HG02798 (cell line): ENCODE measurements at regions not wholly inside any gene's neighbourhood (a gene's known extent, or its start where the extent isn't known, plus 50 kb on each side); places are given as distances from the start of the nearest gene placed in this dataset.

ENCODE experiments used
- ATAC-seq: cut with Tn5 transposase; IDR thresholded peaks from one replicate; pipeline ENCODE4 v1.9.1; 2021; ENCODE audit warnings: mild to moderate bottlenecking; ENCODE audit not compliant: unreplicated experiment, poor library complexity

DNA sequence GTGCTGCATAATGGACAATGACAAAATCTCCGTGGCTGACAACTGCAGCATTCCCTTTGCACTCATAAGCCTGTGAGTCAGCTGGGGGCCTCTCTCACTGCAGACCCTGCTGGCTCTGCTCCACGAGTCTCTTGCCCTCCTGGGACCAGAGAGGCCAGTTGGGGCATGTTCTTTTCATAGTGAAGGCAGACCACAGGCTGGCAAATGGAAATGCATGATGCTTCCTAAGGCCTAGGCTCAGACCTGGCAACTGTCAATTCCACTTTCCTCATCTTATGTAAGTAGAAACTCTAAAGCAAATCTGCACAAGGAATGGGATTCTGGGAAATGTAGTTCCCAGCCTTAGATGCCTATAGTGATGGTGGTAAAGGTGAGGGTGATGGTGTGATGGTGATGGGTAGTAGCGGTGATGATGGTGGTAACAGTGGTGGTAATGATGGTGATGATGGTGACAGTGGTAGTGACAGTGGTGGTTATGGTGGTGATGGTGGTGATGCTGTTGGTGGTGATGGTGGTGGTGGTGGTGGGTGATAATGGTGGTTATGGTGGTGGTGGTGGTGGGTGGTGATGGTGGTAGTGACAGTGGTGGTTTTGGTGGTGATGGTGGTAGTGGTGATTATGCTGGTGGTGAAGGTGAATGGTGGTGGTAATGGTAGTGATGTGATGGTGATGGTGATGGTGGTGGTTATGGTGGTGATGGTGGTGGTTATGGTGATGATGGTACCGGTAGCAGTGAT, 185.8 kb upstream of the ARL4C start:
- no peak for ATAC-seq

DNA sequence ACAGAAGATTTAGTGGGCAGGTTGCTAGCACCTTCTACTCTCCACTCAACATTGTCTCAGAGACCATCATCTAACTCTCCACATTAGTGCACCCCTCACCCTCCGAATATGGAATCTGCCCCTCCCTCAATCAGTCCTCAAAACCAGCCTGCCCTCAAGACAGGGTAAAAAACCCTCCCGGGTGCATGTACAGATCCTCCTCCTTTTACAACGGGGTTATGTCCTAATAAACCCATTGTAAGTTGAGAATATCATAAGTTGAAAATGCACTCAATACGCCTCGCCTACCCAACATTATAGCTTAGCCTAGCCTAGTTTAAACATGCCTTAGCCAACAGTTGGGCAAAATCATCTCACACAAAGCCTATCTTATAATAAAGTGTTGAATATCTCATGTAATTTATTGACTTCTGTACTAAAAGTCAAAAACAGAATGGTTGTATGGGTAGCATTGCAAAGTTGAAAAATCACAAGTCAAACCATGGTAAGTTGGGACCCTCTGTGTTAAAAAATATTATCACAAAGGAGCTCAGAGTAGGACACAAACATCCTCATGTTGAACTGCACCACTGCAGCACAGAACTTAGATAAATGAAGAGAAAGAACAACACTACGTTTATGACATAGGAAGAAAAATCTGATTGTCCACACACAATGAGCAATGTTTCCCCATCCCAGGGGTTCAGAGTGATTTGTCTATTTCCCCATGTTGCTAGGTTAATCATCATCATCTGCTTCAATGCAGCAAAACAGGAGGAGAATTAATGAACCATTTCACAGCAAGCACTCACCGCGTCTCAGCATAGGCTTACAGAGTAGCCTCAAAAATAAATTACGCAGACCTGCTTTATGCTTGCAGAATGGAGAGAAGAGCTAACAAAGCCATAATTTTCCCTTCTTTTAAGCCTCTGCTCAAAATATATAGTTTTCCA, 184.1 kb upstream of the ARL4C start:
- ATAC-seq, result no peak

DNA sequence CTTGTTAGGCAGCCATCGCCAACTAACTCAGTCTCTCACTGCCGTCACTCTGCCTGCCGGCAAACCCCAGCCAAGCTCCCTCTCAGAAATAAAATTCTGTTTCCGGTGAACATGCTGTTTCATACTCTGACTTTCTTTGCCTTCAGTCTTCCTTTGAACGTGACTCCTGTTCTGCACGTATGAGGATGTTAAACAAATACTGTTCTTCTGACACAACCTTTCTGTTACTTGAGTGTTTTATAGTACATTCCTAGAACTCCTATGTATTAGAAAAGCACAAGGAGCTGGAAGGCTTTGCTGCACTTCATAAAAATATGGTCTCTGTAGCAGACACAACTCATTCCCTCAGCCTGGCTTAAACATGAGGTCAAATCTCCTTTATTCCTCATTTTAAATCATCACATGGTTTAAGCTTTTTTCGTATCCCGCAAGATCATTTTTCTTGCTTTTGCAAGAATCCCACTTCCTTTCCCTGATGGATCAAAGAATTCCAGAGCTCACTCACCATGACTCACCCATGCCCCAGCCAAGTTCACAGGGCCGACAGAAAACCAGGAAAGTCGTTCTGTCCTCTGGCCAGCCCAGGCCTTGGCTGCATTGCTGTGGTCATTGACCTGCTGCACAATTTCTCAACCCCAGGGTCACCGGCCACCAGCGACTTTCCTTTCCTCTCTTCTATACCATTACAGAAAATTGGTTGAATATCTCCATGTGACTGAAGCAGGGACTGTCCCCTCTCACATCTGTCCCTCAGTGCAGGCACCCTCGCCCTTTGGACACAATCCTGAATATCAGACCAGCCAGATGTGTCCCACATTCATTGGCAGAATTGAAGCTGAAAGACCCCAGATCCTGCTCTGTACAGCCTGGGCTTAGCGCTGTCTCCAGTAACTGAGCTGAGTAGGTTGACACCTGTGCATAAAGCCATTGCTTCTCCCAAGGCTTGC, 183.1 kb upstream of the ARL4C start:
- no peak for ATAC-seq

DNA sequence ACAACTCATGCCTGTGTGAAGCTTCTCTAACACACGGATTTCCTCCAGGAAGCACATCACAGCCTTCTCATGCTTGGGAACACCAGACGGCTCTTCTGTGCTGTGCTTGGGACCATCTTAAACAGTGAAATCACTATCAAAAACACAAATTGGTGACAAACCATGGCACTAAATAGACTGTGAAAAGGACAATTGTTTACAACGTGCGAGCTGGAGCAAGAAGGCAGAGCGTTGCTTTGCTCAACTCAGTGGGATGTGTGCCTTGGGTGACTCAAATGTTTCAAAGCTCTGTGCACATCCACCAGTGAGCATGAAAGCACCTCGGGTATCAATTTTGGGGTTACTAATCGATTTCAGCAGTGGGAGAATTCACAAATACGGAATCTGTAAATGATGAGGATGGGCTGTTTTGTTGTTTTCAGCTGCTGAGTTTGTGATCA, 182.4 kb upstream of the ARL4C start:
- no peak for ATAC-seq

DNA sequence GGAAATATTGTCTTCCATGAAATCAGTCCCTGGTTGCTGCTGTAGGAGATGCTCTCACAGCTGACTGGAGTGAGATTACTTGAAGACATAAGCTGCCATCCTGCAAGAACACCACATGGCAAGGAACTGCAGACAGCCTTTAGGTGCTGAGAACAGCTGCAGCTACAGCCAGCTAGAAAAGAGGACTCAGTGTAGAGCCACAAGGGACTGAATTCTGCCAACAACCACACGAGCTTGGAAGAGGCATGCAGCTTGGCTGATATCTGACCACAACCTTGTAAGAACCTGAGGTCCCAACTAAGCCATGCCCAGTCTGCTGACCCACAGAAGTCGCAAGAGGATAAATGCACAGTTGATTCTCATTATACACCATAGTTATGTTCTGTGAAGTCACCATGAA, 181.8 kb upstream of the ARL4C start:
- no peak for ATAC-seq

DNA sequence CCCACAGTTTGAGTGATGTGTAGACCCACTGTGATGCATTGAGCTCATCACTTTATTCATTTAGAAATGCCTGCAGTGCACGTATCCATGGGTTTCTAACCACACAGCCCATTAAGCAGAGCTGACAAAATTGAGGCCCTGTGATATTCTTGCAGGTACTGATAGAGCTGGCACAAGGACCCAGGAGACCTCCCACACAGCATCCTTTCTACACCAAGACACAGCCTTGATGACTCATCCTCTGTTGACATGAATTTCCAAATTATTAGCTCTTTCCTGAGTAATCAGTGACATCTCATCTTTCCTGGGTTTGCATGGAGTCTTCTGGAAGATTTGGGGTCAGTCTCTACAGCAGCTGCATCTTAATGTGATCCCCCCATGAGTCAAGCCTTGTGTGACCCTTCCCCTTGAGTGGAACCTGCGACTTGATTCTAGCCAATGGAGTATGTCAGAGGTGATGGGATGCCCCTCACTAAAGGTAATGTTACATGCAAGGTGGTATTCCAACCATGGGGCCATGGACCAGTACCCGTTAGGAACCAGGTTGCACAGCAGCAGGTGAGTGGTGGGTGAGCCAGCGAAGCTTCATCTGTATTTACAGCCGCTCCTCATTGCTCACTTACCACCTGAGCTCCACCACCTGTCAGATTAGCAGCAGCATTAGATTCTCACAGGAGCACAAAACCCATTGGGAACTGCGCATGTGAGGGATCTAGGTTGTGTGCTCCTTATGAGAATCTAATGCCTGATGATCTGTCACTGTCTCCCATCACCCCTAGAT, 181.1 kb upstream of the ARL4C start:
- no peak for ATAC-seq

DNA sequence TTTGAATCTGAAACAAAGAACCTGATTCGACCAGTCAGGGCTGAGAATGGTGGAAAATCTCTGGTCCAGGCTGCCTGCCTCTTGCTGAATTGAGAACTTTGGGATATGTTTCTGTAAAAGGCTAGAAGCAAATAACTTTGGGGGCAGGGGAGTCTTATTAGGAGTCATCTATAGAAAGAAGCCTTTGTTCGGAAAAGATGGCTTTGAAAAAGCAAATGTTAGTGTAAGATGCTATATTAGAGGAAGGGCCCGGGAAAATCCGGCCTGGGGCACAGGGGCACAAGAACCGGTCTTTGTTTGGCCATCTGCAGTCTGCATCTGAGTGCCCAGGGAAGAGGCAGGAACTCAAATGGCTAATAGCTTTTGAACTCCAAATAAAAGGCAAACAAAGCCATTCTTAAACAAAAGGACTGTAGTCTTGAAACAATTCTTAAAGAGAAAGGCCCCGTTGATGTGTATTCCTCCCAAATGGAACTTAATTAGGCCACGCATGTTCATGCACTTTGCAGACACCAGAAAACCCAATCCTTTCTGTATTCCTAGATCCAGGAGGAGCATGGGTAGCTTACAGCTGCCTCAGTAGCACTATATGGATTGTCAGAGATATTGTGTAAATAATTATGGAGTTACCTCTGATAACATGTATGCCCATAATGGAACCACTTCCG, 180.0 kb upstream of the ARL4C start:
- no peak for ATAC-seq

DNA sequence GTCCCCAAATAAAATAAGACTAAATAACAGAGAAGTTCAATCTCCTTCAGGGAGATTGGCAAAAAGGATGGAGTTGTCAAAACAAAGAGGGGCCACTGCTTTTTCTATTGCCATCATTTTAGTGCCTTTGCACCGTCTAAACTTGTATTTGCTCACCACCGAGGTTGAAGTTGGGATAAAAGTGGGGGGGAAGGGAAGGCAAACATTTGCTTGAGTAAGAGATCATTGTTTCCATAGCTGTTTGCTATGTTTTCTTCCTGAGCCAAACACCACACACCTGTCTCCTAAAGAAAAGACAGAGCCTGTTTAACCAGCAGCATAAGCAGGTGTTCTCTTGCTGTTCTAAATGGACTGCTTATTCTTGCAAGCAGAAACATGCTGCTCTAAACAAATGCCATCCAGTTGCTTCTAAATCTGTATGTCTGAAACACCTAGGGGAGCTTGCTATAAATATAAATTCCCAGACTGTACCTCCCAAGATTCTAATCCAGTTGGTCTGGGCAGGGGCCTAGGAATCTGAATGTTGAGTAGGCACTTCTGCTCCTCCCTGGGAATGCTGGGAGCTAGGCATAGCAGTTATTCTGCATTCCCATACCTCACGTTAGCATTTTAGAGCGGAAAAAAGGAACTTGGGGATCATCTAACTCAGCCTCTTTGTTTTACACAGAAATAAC, 179.4 kb upstream of the ARL4C start:
- no peak for ATAC-seq

DNA sequence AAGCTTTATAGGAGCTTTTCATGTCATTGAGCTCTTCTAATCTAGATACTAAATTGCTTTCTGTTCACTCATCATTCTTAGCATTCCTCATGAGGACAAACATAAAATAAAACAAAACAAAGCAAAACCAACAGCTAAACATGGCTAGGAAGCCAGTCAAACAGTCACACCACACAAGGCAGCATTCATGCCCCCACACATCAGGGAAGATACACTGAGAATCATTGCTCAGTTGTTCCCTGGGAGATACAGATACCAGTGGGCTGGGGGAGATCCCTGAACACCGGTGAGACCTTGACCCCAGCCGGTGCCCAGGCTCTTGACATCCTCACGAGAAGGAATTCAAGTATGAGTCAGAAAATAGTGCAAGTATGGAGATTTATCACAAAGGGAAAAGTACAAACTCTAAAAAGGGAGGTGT, 177.9 kb upstream of the ARL4C start:
- ATAC-seq, result no peak

DNA sequence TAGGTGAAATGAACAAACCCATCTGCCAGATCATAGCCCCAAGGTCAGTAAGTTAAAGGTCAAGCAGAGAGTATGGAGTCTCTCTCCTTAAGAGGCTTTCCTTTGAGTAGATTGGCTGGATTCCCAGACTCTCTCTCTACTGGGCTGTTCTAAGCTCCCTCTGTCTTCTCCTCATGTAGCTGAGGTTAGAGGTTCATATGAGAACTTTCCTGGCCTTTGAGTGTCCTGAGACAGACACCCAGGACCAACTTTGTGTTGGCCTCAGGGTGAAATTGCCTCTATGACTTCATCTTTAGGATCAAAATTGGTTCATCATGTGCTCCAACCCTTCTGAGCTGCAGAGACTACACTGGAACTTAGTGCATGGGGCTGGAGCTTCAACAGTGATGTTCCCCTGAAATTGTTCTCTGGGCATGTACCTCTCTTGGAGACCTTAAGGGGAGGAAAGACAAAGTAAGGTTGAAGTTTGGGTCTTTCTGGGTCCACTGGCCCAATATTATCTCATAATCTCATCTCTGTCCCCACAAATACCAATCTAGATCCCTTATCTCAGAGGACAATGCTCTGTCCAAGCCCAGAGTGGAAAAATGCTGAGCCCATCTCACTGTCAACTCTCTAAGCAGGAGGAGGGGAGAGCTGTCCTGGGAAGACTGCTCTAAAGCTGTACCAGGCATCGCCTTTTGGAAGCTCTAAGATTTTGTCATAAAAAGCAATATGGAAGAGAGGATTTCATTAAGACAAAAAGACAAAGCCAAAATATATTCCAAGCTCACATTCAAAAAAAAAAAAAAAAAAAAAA, 177.3 kb upstream of the ARL4C start:
- ATAC-seq, result no peak

DNA sequence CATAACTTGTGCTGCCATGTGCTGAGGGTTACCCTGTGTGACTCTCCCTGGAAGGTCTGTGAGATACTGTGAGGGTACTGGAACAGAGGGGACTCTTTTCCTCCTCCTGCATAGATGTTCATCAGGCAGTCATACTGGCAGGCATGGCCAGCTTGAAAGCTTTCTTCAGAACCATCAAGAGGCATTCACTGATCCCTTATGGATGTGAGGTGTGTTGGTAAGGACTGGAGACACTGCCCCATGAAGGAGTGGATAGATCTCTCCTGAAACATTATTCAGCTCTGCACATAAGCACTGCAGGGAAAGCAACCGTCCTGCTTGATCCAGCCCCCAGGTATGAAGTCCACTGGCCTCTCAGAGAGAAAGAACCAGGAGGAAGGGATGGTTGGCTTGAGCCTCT, 176.6 kb upstream of the ARL4C start:
- no peak for ATAC-seq

DNA sequence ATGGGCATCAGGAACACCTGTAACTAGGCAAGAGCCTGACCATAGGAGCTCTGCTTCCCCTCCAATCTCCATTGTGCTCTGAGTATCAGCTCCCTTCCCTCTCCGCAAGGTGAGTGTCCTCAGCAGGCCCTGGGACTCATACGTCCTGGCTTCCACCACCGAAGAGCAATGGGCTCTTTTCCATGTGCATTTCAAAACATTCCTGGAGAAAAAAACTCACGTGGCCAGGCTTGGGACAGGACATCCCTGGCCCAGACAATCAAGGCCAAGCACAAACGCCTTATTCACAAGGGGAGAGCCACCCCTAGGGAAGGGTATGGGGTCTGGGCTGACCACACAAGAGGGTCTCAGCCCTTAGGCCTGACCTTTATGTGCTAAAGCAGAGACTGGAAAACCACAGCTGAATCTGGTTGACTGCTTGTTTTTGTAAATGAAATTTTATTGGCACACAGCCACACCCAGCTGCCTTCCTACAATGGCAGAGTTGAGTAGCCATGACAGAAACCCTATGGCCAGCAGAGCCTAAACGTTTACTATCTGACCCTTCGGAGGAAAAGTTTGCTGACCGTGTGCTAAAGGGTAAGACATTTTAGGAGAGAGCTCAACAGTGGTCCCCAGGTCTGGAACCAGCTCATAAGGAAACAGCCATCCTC, 175.7 kb upstream of the ARL4C start:
- no peak for ATAC-seq

DNA sequence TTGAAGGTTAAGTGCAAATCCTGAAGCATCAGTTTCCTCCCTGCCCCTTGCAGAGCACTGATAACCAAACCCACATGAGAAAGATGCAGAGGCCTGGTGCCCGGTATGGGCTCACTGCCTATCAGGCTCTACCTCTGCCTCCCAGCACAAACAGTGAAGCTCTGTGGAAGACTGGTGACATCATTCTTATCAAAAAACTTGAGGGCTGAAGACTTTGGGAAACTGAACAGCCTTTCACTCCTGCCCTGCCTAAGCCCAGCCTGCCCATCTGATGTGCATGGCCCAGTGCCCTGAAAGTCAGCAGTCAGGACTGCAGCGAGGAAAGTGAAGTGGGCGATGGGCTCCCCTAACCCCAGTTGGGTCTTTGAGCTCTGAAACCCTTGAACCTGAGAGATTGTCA, 174.8 kb upstream of the ARL4C start:
- no peak for ATAC-seq

DNA sequence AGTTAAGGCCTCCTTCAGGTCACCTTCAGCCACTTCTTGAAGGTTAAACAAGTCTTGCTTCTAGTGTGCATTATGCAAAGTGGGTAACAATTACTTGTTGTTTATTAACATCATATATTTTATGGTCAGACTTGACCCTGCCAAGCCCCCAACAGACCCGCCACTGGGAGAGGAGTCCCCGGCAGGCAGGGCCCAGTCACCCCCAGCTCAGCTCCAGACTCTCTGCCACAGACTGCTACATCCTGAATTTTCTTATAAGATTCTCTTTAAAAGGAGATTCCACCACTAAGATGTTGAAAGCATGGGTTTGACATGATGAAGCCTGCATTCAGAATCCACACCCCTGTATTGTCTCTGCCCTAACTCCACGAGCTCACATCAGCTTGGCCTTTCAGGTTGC, 174.3 kb upstream of the ARL4C start:
- no peak for ATAC-seq

DNA sequence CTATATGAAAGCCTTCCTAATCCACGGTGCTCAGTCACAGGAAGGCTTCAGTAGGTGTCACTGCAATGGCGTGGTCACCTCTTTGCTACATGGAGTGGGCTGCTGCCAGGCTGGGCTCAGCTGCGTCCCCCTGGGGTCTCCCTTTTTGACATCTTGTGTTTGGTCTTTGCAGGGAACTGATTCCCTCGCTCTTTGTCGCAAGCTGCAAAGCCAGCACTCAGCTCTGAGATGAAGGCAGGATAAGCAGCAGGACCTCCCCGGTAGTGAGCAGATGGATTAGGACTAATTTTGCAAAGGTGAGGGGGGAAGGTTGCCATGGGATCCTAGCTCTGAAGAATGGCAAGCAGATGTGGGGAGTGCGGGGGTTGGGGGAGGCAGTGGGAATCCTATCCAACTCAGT, 173.9 kb upstream of the ARL4C start:
- no peak for ATAC-seq

DNA sequence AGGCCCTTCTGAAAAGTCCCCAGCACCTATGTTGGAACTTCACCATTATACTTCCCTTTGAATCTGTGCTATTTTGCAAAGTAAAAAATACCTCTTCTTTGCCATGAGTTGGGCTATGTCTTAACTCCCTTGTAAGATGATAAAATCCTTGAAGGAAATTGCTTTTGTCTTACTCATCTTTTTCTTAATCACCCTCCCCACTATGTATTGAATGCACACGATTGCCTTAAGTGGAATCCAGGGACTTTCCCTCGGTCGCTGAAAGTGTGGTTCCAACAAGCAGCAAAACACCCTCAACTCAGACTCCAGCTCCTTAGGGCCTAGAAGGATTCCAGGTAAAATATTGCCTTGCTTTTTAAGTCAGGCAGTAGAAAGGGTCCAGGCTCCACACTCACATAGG, 173.2 kb upstream of the ARL4C start:
- ATAC-seq, result no peak

DNA sequence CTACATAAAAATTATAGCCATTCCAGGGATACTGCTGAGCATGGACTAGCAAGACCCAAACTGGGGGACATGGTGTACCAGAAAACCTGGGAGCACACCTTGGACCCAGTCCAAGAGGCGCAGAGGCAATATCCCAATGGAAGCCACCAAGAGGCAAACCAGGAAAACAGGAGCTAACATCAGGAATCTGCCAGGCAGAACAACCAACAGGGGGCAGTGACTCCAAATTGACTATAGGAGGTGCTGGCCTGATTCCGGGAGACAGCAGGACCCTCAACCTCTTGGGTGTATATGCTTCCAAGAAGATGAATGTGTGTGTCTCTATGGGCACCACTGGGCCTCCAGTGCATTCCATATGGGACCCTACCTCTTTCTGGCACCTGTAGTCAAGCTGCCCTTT, 172.7 kb upstream of the ARL4C start:
- ATAC-seq, result no peak
